DND-41 (cell line): ENCODE measurements at regions not wholly inside any gene's neighbourhood (a gene's known extent, or its start where the extent isn't known, plus 50 kb on each side); places are given as distances from the start of the nearest gene placed in this dataset.

Source experiments
- EZH2 ChIP-seq: IDR thresholded peaks from 3 replicates; pipeline ENCODE4 v1.6.1; 2012; ENCODE audit warnings: borderline replicate concordance, low read depth, mild to moderate bottlenecking, moderate library complexity, low read length, inconsistent platforms; ENCODE audit not compliant: severe bottlenecking
- TF ChIP-seq, protein P1 (sequence below): IDR thresholded peaks from 2 replicates; pipeline ENCODE4 v1.5.1; 2012; ENCODE audit warnings: borderline replicate concordance, low read length, moderate library complexity, mild to moderate bottlenecking; ENCODE audit not compliant: poor library complexity, severe bottlenecking; ENCODE audit errors: extremely low read depth

GRCh38 chr11:121741351-121741760 is 288.6 kb upstream of the SORL1-AS1 start:
- TF ChIP-seq, protein P1, sequence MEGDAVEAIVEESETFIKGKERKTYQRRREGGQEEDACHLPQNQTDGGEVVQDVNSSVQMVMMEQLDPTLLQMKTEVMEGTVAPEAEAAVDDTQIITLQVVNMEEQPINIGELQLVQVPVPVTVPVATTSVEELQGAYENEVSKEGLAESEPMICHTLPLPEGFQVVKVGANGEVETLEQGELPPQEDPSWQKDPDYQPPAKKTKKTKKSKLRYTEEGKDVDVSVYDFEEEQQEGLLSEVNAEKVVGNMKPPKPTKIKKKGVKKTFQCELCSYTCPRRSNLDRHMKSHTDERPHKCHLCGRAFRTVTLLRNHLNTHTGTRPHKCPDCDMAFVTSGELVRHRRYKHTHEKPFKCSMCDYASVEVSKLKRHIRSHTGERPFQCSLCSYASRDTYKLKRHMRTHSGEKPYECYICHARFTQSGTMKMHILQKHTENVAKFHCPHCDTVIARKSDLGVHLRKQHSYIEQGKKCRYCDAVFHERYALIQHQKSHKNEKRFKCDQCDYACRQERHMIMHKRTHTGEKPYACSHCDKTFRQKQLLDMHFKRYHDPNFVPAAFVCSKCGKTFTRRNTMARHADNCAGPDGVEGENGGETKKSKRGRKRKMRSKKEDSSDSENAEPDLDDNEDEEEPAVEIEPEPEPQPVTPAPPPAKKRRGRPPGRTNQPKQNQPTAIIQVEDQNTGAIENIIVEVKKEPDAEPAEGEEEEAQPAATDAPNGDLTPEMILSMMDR = no peak
- no peak for TF ChIP-seq EZH2
